Spinal cord (tissue), 9 donors: ENCODE measurements at regions not wholly inside any gene's neighbourhood (a gene's known extent, or its start where the extent isn't known, plus 50 kb on each side); places are given as distances from the start of the nearest gene placed in this dataset.

ENCODE experiments used
- DNase-seq, 6 donors: peaks; one replicate each; pipeline versions ENCODE4 v3.0.0 to v3.0.0-alpha.2; 2013 to 2015; ENCODE audit warnings: low spot score in 6 of 6, low read depth in 4 of 6
- H3K27ac ChIP-seq: one replicate; pipeline ENCODE4 v1.5.1; 2013; ENCODE audit warnings: low read depth, low read length, control low read depth
- H3K27me3 ChIP-seq: one replicate; pipeline ENCODE4 v1.6.1; 2013; ENCODE audit warnings: low read length; ENCODE audit not compliant: control insufficient read depth, insufficient read depth
- H3K36me3 ChIP-seq: one replicate; pipeline ENCODE4 v1.6.1; 2013; ENCODE audit warnings: low read length; ENCODE audit not compliant: control insufficient read depth, insufficient read depth
- H3K4me1 ChIP-seq: one replicate; pipeline ENCODE4 v1.6.1; 2013; ENCODE audit warnings: low read length; ENCODE audit not compliant: control insufficient read depth, insufficient read depth
- H3K4me3 ChIP-seq: one replicate; pipeline ENCODE4 v1.5.1; 2013; ENCODE audit warnings: low read depth, low read length, control low read depth
- H3K9me3 ChIP-seq: one replicate; pipeline ENCODE4 v1.6.1; 2013; ENCODE audit warnings: low read length; ENCODE audit not compliant: control insufficient read depth, insufficient read depth
- WGBS: methylation state at CpG from one replicate; pipeline ENCODE4 v1.1.5; 2013; ENCODE audit warnings: missing lambda C conversion rate; ENCODE audit not compliant: insufficient coverage; 5-methylcytosine and 5-hydroxymethylcytosine counted together
- donor health status: healthy.

GRCh38 chr4:11748164-11748872, 319.6 kb upstream of the HS3ST1 start:
- WGBS, result 13% methylated on average over 4 of the region's 7 CpGs
- Histone ChIP-seq H3K27me3 (no peaks in the 10 kb centered on the region), H3K9me3 (peaks cover 3% of the 10 kb centered on the region), H3K4me1 (no peaks in the 10 kb centered on the region), H3K27ac (no peak overlapping the region), H3K4me3 (no peak overlapping the region), H3K36me3 (no peaks in the 10 kb centered on the region)
- peak in 2 of 6 donors; percentile 20 to 47 for DNase-seq

DNA sequence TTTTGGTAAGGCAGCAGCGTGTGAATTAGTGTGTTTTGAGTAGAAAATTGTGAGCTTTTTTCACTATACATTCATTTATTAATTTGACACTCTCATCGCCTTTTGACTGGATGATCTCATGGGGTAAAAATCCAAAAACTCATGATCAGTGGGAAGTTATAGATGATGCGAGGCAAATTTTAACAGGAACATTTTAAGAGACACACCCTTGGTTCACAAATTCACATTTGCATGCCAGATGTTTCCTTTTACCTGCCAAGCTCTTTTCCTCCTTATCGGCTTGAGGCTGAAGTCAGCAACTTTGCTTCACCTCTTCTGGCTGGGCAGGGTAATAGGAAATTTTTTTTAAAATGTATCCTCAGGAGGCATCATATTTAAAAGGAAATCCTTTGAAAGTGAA, 318.0 kb upstream of the HS3ST1 start:
- no CpG with 5 or more reads among the region's 4 CpGs for WGBS
- H3K9me3 ChIP-seq, result peaks cover 1% of the 10 kb centered on the region

GRCh38 chr4:11743976-11744375, 315.3 kb upstream of the HS3ST1 start:
- Histone ChIP-seq H3K27me3 (no peaks in the 10 kb centered on the region), H3K4me3 (no peak overlapping the region), H3K9me3 (no peaks in the 10 kb centered on the region), H3K4me1 (no peaks in the 10 kb centered on the region), H3K27ac (no peak overlapping the region), H3K36me3 (no peaks in the 10 kb centered on the region)
- no CpG with 5 or more reads among the region's 1 CpG for WGBS
- DNase-seq, result no peak

More for the DNA sequence above, 318.0 kb upstream of the HS3ST1 start:
- no peak overlapping the region for H3K4me3 ChIP-seq
- no peak for DNase-seq
- no peaks in the 10 kb centered on the region for H3K36me3 ChIP-seq
- no peak overlapping the region for H3K27ac ChIP-seq
- H3K4me1 ChIP-seq, result no peaks in the 10 kb centered on the region
- no peaks in the 10 kb centered on the region for H3K27me3 ChIP-seq

DNA sequence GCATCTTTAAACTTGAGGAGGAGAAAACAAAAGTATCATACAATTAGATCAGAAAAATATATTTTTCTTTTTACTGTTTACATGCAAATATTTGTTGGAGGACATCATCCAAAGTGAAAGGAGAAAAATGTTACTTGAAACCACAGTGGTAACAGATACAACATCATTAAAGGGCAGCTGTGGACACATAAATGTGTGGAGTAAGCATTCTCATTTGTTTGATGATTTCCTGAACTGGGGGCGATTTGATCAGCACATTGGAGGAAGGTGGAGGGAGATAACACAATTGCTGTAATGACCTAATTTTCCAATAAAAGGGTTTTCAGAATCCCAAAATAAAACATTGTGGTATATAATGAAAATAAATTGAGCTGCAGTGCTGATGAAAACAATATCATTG, 314.5 kb upstream of the HS3ST1 start:
- H3K4me1 ChIP-seq, result no peaks in the 10 kb centered on the region
- H3K36me3 ChIP-seq, result no peaks in the 10 kb centered on the region
- no peaks in the 10 kb centered on the region for H3K9me3 ChIP-seq
- H3K27me3 ChIP-seq, result no peaks in the 10 kb centered on the region
- H3K4me3 ChIP-seq, result no peak overlapping the region
- no peak overlapping the region for H3K27ac ChIP-seq
- DNase-seq, result no peak
- no CpG with 5 or more reads among the region's 1 CpG for WGBS

DNA sequence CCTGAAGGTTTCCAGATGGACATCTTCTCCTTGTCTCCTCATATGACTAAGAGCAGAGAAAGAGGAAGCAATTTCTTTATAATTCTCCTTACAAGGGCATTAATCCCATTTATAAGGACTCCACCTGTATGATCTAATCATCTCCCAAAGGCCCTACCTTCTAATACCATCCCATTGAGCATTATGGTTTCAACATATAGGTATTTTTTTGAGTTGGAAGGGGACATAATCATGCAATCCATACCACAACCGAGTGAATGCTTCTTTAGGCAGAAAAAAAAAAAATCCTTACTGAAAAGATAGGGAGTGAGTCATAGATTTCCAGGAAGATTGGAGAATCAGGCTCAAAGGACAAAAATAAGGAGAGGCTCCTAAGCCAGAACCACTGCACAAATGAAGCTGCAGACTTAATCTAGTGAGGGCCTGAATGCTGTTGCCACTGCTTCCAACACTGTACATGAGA, 312.5 kb upstream of the HS3ST1 start:
- Histone ChIP-seq H3K9me3 (no peaks in the 10 kb centered on the region), H3K27ac (no peak overlapping the region)
- WGBS, result no CpG with 5 or more reads among the region's 1 CpG

DNA sequence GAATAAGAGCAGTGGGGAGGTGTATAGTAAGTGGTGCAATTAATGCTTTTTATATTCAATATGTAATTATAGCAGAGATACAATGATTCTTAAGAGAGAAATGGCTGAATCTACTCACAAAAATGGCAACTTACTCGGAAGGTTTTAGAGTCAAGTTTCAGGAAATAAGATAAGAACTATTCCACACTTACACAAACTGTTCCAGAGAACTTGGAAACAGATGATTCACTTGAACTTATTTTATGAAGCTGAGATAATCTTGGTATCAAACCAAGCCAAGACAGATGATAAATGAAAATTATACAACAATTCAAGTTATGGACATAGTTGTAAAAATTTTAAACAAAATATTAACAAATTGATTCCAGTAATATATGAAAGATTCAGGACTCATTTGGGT, 311.3 kb upstream of the HS3ST1 start:
- WGBS, result no CpG with 5 or more reads among the region's 1 CpG
- no peak overlapping the region for H3K27ac ChIP-seq
- H3K4me1 ChIP-seq, result no peaks in the 10 kb centered on the region
- H3K9me3 ChIP-seq, result no peaks in the 10 kb centered on the region
- no peak overlapping the region for H3K4me3 ChIP-seq
- no peaks in the 10 kb centered on the region for H3K27me3 ChIP-seq
- H3K36me3 ChIP-seq, result no peaks in the 10 kb centered on the region
- DNase-seq, result no peak

More for the DNA sequence above, 312.5 kb upstream of the HS3ST1 start:
- no peaks in the 10 kb centered on the region for H3K4me1 ChIP-seq
- no peaks in the 10 kb centered on the region for H3K27me3 ChIP-seq
- H3K36me3 ChIP-seq, result no peaks in the 10 kb centered on the region
- H3K4me3 ChIP-seq, result no peak overlapping the region
- DNase-seq, result no peak

GRCh38 chr4:11736978-11737377, 308.3 kb upstream of the HS3ST1 start:
- no peak for DNase-seq
- no peaks in the 10 kb centered on the region for H3K27me3 ChIP-seq
- no peaks in the 10 kb centered on the region for H3K36me3 ChIP-seq
- H3K4me1 ChIP-seq, result no peaks in the 10 kb centered on the region
- no CpG with 5 or more reads among the region's 2 CpGs for WGBS
- no peak overlapping the region for H3K27ac ChIP-seq
- H3K9me3 ChIP-seq, result no peaks in the 10 kb centered on the region
- no peak overlapping the region for H3K4me3 ChIP-seq

- no peak for DNase-seq
- Histone ChIP-seq H3K4me1 (no peaks in the 10 kb centered on the region), H3K27me3 (no peaks in the 10 kb centered on the region), H3K27ac (no peak overlapping the region), H3K9me3 (no peaks in the 10 kb centered on the region), H3K4me3 (no peak overlapping the region), H3K36me3 (no peaks in the 10 kb centered on the region)
These were observed 307.0 kb upstream of the HS3ST1 start for GRCh38 chr4:11735651-11736050.

DNA sequence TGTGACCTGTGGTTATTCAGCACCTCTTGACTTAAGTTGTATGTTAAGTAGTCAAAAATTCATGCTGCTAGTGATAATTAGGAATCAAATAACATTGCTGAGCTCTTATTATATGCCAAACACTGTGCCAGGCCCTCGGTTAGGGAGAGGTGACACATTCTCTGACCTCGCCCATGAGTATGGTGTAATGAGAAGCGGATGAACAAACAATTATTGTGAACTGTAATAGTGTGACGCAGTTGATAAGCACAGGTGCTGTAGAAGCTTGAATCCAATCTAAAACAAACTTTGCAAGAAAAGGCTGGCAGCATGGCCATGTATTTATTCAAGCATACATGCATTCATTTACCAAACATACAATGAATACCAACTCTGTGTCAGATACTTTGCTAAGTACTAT, 303.5 kb upstream of the HS3ST1 start:
- no peaks in the 10 kb centered on the region for H3K27me3 ChIP-seq
- H3K4me1 ChIP-seq, result no peaks in the 10 kb centered on the region
- H3K36me3 ChIP-seq, result no peaks in the 10 kb centered on the region
- no peaks in the 10 kb centered on the region for H3K9me3 ChIP-seq
- no peak overlapping the region for H3K4me3 ChIP-seq
- H3K27ac ChIP-seq, result no peak overlapping the region
- DNase-seq, result no peak
- WGBS, result no CpG with 5 or more reads among the region's 4 CpGs

- H3K27me3 ChIP-seq, result no peaks in the 10 kb centered on the region
- no peak overlapping the region for H3K4me3 ChIP-seq
- no peak for DNase-seq
- H3K27ac ChIP-seq, result no peak overlapping the region
- no peaks in the 10 kb centered on the region for H3K4me1 ChIP-seq
- no peaks in the 10 kb centered on the region for H3K36me3 ChIP-seq
- no peaks in the 10 kb centered on the region for H3K9me3 ChIP-seq
- 60% methylated on average over 1 of the region's 1 CpG for WGBS
These were observed 301.9 kb upstream of the HS3ST1 start for GRCh38 chr4:11730545-11730944.
